Pulmonary artery endothelial cell (primary cell): ENCODE measurements at regions not wholly inside any gene's neighbourhood (a gene's known extent, or its start where the extent isn't known, plus 50 kb on each side); places are given as distances from the start of the nearest gene placed in this dataset.

Source experiments
- DNase-seq: peaks from one replicate; pipeline ENCODE4 v3.0.0-alpha.2; 2011; ENCODE audit warnings: low read depth, low spot score

GRCh38 chr2:164182116-164182627 is 439.1 kb downstream of the GRB14 start:
- no peak for DNase-seq

GRCh38 chr2:164178835-164179465 is 442.3 kb downstream of the GRB14 start:
- no peak for DNase-seq

- DNase-seq = no peak
Measured at GRCh38 chr2:164164602-164165001, 428.8 kb upstream of the FIGN start.

GRCh38 chr2:164155558-164155957 is 419.8 kb upstream of the FIGN start:
- no peak for DNase-seq

- DNase-seq = no peak
Measured at GRCh38 chr2:164151522-164151921, 415.7 kb upstream of the FIGN start.

GRCh38 chr2:164150604-164151003 is 414.8 kb upstream of the FIGN start:
- no peak for DNase-seq

GRCh38 chr2:164146441-164146840 is 410.6 kb upstream of the FIGN start:
- DNase-seq = no peak

- DNase-seq = no peak
Measured at GRCh38 chr2:164145093-164145987, 409.5 kb upstream of the FIGN start.

GRCh38 chr2:164143183-164143930 is 407.5 kb upstream of the FIGN start:
- no peak for DNase-seq

- no peak for DNase-seq
Measured at GRCh38 chr2:164142755-164143154, 406.9 kb upstream of the FIGN start.

- no peak for DNase-seq
Measured at GRCh38 chr2:164141271-164141670, 405.5 kb upstream of the FIGN start.

- no peak for DNase-seq
Measured at GRCh38 chr2:164138750-164139149, 402.9 kb upstream of the FIGN start.

- DNase-seq = no peak
Measured at GRCh38 chr2:164134336-164134735, 398.5 kb upstream of the FIGN start.

GRCh38 chr2:164127971-164128527 is 392.2 kb upstream of the FIGN start:
- DNase-seq = no peak

- no peak for DNase-seq
Measured at GRCh38 chr2:164126960-164127660, 391.3 kb upstream of the FIGN start.

GRCh38 chr2:164115806-164116205 is 380.0 kb upstream of the FIGN start:
- no peak for DNase-seq

GRCh38 chr2:164114937-164115336 is 379.1 kb upstream of the FIGN start:
- no peak for DNase-seq

GRCh38 chr2:164112105-164112504 is 376.3 kb upstream of the FIGN start:
- DNase-seq = no peak

- DNase-seq = no peak
Measured at GRCh38 chr2:164110515-164110914, 374.7 kb upstream of the FIGN start.

- DNase-seq = no peak
Measured at GRCh38 chr2:164109006-164109405, 373.2 kb upstream of the FIGN start.

GRCh38 chr2:164103271-164103670 is 367.5 kb upstream of the FIGN start:
- no peak for DNase-seq
